Stimulated activated CD8-positive, alpha-beta memory T cell treated with anti-CD3 and anti-CD28 coated beads, Interleukin-4, amount 100 ng/mL, for 4 hours (primary cell): ENCODE measurements at regions not wholly inside any gene's neighbourhood (a gene's known extent, or its start where the extent isn't known, plus 50 kb on each side); places are given as distances from the start of the nearest gene placed in this dataset.
"Not testable (repeated sequence)": the region's sequence is repeated elsewhere in the genome, so short reads cannot be mapped to it uniquely, and the experiment has no call there.

Source experiments
- DNase-seq, 2 donors: peaks; one replicate each; pipeline ENCODE4 v3.0.0-alpha.2; 2020; ENCODE audit warnings: low read depth in 2 of 2, low spot score in 1 of 2

DNA sequence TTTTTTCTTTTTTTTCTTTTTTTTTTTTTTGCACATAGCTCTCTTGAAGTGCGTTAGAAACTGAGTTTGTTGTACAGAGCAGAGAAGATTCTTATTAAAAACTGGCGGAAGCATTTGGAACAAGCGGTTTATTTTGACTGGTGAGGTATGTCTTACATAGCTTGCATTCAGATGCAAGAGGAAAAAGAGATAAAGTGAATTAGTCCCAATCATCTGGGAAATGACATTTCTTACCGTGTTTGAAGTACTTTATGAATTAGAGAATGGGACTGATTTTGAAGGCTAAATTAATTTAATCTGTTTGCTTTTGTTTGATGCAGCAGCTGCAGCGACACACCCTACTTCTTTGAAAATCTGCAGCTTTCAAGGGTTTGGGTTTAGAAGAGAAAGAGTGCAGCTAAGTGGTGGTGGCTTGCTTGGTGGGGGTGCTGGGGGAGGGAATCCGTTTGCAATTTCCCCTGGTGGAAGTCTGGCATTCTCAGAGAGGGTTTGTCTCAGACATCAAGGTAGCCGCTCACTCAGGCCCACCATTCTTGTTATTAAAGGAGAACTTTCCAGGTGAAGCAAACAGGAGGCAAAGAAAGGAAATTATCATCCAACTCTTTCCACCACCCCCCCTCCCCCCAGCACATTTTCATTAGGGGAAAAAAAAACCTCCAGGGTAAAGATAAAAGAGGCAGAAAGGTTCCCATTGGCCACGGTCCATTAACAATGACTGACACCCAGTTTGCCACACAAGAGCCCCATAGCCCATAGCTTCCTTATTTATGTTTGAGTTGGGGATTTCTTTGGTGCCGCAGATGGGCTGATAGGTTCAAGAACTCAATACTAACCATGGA is 231.7 kb downstream of the SKIDA1 start:
- no peak for DNase-seq

DNA sequence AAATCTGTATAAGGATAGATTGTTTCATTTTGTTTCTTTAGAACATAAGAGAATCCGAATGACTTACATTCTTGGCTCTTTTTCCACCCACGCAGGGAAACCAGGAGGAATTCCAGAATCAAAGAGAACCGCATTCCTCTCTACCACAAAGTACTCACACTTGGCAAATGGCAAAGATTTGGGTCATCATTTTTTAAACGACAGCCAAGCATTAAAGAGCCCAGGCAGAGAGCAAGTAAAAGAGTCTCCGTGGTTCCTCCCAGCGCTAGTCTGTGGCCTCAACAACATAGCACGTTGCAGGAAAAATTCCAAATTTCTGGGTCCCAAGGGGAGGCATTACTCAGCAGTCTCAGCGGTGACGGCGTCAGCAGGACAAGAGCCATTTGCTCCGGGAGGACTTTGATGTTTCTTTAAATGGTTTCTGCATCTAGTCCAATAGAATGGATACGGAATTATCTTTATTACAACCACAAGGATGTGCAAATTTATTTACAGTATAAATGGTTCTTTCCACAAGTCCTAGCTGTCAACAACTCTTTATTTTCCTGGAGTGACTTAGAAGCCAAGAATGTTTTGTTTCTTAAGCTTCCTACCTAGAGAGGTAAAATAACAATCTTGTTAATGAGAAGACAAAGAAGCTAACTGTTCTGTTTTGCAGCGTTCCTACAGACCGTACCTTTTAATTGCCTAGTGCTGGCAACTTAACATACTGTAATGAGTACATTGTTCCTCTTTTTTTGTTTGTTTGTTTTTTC is 232.5 kb downstream of the SKIDA1 start:
- DNase-seq = no peak

DNA sequence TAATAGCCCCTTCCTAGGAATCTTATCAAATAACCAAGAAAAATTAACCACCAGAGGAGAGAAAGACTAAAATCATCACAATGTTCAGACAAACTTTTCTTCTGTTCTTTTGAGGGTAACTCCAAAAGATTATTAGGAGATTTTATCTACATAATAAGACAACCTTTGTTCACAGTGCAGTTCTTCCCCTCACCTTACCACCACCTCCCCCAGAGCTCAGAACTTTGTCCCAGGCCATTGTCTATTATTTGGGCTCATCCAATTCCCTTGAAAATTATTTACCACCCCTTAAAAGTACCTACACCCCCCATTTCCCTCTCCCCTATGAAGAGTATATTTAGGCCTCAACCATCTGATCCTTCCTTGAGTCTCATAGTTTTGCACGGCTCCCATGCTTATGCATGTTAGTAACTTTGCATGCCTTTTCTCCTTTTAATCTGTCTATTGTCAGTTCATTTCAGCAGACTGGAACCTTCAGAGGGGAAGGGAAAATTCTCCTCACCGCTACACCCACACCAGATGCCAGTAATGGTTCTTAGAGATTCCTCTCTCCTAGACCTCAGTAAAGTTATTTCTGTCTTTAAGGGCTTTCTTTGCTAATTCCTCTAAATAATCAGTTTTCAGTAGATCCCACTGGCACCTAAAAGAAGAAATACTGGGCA is 234.9 kb downstream of the SKIDA1 start:
- no peak for DNase-seq

DNA sequence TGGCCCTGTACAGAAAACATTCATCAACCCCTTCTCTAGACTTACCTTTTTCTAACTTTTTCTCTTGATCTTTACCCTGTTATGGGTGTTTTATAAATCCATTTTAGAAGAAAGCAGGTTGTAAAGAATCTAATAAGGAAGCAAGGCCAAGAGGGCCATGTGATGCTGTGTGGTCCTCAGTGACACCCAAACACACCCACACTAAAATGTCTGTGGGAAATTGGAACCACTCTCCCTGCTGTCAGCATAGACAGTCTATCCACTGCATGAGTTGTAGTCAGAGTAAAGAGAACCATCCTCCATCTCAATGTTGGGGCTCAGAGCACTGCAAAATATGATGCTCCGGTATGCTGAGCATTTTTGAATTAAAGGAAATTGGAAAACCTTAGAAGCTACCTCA is 235.5 kb downstream of the SKIDA1 start:
- no peak for DNase-seq

DNA sequence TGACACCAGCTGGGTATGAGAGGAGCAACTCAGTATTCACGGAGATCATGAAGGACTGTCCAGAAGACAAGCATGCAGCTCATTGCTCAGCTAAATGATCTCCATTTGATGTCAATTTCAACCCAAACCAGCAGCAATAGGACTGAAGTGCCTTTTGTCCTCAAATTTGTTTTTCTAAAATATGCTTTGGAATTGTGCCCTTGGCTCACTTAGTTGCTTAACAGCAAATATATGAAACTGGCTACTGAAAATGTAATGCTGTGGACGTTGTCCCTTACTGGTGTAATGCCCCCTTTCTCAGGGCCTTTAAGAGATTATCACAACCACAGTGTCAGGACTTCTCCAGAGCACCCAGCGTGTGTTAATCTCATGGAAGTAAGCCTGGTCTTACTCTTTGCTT is 236.2 kb downstream of the SKIDA1 start:
- DNase-seq = no peak

DNA sequence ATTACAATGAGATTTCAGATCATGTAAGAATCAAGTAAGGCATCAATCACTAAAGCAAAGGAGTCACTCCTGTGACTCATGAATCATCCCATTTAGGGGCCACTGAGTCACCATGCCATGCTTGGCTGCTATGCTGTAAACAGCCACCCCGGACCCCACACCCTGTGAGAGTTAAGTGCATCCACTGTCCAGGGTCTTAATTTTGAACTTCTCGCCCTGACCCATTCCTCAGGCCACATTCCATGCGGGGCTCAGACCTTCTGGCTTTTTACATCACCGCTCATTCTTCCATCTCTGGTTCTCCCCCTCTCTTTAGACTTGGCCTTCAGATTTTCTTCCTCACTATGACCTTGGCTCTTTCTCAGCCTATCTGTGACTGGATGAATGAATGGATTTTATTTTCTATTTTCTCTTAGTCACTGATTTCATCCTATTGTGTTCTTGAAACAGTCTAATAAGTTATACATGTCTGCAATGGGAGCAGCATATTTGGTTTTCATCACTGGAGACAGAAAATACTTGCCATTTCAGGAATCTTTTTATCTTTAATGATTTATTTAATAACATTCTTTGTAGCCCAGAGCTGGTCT is 239.6 kb downstream of the SKIDA1 start:
- DNase-seq = no peak

DNA sequence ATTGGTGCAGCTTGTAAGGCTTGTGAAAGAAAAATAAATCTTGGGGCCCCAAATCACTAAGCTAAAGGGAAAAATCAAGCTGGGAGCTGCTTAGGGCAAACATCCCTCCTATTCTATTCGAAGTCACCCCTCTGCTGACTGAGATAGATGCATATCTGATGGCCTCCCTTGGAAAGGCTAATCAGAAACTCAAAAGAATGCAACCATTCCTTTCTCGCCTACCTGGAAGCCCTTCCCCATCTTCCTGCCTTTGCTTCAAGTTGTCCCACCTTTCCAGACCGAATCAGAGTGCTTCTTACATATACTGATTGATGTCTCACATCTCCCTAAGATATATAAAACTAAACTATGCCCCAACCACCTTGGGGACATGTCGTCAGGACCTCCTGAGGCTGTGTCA is 240.3 kb downstream of the SKIDA1 start:
- no peak for DNase-seq

DNA sequence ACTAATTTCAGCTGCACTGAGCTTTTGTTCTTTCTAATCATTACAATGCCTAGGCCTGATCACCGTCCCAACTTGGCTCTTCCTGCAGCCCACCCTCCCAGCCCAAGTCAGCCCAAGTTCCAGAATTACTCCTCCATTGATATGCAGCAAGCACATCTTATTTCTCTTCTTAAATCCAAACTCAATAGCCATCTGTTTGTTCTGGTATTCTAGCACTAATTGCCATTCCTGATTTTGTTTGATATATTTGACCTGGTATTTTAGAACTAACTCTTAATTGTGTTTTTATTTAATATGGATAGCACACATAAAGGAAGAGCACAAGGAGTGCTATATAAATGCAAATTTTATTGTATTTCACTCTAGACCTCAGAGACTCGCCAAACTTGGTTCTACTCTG is 241.2 kb downstream of the SKIDA1 start:
- no peak for DNase-seq

DNA sequence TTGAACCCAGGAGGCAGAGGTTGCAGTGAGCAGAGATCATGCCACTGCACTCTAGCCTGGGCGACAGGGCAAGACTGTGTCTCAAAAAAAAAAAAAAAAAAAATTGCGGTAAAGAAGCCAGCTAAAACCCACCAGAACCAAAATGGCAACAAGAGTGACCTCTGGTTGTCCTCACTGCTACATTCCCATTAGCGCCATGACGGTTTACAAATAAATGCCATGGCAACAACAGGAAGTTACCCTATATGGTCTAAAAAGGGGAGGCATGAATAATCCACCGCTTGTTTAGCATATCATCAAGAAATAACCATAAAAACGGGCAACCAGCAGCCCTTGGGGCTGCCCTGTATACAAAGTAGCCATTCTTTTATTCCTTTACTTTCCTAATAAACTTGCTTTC is 242.4 kb downstream of the SKIDA1 start:
- not testable (repeated sequence) for DNase-seq

DNA sequence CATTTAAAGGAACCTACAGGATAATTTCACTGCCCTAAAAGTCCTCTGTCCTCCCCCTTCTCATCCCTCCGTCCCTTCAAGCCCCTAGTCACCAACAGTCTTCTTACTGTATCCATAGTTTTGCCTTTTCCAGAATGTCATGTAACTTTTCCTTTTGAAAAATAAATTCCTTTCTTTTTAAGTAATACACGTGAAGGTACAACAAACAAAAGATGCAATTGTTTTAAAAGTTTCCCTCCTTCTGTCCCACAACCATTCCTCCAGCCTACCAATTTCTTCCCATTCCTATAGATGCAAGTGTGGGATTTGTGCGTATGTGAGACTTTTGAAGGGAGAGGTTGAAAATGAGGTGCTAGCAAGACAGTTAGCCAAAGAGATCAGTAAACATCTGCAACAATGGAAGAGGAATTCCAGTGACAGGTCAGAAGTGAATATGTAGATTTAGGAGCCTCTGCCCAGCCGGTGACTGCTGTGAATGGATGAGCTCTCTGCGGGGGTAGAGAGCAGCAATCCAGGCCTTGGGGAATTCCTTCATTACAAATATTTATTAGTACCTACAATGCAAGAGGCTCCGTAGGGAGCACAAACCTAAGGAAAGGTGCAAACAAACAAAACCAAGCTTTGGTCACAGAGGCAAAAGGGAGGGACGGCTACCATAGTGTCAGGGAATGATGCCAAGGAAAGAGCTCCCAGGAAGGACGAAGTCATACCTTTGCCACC is 243.6 kb downstream of the SKIDA1 start:
- DNase-seq = no peak

DNA sequence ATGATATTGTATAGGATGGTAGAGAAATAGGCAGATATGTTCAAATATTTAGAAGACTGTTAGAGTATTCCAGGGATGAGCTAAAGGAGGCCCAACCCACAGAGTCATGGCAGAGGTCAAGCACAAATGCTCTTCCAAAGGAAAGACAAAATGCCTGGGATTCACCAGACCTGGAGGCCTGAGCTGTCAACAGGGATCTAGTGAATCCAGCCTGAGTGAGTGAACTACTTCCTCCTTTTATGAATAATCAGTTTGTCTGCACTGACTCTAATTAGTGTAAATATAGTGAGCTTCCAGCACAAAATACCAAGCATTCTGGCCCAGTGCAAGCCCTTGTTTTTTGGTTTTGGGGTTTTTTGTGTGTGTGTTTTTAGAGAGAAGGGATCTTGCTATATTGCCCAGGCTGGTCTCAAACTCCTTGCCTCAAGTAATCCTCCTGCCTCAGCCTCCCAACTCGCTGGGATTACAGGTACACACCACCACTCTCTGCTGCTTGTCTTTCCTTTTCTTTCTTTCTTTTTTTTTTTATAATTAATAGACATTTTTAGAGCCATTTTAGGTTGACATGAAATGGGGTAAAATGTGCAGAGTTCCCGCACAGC is 244.4 kb downstream of the SKIDA1 start:
- no peak for DNase-seq

DNA sequence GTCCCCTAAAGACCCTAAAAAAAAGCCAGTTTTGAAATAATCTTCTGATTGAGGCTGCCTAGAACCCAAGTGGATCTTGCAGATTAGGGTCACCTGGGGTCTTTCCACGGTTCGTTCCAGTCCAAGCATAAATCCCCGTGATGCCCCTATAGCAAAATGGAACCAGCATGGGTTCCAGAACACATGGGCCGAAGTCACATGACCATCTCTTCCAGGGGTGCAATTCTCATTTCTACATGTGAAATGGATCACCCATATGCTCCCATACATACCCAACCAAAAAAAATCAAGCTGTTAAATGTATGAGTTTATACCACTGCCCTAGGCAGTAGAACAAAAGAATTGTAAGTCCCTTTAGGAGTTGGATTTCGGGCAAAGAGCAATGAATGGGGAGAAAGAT is 245.4 kb downstream of the SKIDA1 start:
- no peak for DNase-seq

DNA sequence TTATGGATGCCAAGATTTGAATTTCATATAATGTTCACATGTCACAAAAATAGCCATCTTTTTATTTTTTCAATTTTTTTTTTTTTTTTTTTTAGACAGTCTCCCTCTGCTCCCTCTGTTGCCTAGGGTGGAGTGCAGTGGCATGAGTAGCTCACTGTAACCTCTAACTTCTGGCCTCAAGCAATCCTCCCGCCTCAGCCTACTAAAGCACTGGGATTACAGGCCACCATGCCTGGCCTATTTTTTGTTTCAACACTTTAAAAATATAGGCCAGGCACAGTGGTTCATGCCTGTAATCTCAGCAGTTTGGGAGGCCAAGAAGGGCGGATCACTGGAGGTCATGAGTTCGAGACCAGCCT is 246.3 kb downstream of the SKIDA1 start:
- DNase-seq = no peak

DNA sequence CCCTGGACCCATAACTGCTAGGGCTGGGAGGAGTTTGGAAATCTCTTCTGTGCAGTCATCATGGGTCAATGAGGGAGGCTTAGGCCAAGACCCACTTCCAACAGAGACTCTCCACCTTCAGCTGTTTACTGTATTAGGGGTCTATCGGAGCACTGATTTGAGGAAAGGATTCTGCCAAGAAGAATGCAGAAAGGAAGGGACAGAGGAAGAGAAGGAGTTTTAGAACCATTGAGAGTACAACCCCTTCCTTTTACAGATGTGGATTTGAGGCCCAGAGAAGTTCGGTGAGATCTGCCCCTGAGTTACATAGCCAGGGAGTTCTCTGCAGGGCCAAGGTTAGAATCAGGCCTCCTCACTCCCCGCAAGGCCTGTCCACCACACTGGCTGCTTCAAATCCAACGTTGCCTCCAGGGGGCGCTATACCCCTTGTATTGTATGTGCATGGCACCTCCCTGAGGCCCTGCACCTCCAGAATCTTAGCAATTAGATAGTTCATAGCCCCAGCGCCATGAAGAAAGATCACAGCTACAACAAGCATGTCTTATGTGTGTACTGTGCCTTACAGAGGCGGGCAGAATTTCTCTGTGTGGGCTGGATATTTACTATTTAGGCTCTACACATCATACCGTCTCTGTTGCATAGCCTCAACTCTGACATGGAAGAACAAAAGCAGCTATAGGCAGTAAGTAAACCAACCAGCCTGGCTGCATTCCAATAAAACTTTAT is 246.8 kb downstream of the SKIDA1 start:
- DNase-seq = peak; percentile 7 to 26

DNA sequence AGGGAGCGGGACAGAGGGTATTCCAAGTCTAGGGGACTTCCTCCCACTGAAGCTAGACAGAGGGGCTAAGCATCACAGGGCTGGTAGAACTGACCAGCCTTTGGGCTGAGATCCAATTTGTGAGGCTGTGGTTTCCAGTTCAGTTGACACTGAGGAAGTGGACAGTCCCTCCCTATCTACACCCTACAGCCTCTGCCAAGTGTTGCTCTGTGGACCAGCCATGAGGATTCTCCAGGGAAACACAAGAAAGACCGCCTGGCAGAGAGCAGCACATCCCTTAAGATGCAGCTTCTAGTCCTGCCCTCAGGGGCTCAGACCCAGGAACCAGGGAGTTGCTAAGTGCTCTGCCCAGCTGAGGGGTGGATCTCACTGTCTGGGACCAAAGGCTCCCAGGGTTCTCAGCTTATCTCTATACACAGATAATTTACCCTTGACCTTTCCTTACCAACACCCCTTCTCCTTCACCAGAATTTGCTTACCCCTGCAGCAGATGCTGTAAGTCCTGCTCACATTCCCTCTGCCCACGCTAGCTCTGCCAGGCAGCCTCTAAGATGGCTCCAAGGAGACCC is 252.0 kb downstream of the SKIDA1 start:
- no peak for DNase-seq

DNA sequence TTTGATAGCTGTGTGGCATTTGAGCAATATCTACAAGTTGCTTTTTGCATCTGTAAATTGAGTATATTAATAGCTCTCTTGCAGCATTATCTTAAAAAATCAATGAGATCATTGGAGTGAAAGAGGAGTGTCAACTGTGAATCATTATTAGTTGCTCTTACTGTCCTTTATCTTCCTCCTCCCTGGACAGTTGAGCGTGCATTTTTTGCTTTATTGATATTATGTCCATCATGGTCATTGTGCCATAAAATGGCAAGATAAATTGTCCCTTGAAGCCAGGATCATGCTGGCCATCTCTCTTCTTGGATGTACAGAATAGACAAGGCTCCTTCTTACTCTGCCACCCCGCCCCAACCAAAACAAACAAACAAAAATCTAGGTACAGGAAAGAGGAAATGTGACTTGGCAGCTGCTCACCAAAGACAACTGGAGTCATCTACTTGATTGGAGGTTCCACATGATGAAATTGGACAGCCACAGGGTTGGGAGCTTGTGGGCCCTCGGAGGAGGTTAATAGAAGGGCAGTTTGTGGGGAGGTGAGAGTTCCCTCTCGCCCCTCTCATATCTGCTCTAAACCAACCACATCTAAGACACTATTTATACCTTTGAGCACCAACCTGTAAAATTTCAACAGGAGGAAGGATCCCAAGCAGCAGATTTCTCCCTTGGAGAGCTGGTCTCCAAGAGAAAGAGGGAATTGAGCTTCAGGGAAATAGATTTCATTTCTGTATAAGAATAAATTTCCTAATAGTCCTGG is 252.7 kb downstream of the SKIDA1 start:
- DNase-seq = no peak

DNA sequence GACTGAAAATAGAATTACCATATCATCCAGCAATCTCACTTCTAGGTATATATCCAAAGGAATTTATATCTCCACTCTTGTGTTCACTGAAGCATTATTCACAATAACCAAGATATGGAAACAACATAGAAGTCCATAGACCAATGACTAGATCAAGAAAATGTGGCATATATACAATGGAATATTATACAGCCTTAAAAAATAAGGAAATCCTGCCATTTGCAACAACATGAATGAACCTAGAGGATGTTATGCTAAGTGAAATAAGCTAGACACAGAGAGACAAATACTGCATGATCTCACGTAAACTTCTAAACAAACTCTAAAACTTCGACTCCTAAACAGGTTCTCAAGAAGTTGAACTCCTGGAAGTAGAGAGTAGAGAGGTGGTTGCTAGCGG is 254.5 kb downstream of the SKIDA1 start:
- DNase-seq = no peak

DNA sequence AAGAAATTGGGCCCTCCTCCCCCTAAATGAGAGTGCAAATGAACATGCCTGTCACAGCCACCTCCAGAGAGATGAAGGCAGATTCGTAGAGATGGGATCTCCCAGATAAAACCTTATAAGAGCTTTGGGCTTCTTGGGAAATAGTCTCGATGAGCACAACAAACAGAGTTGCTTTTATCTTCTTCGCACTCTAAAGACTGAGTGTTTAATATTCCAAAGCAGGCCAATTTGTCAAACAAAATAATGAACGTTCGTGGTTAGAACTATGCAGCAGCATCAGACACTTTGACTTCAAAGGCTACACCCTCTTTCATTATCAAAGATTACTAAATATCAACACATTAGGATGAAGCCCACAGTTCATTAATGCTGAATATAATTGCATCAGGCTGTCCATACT is 256.2 kb downstream of the SKIDA1 start:
- no peak for DNase-seq

DNA sequence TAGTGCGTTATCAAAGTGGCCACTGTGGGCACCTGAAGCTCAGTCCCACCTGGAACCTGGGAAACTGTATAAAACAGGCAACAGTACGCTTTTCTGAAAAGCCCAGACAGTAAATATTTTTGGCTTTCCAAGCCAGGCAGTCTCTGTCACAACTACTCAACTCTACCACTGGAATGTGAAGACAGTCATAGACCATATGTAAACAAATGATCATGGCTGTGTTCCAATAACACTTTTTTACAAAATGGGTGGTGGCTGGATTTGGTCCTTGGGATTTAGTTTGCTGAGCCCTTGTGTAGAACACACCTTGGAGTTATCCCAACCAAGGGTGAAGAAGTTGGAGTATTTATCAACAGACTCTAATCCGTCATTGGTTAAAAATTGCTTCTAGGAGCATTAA is 259.9 kb downstream of the SKIDA1 start:
- DNase-seq = no peak
